K562 (cell line): ENCODE measurements at regions not wholly inside any gene's neighbourhood (a gene's known extent, or its start where the extent isn't known, plus 50 kb on each side); places are given as distances from the start of the nearest gene placed in this dataset.

Source experiments
- ADNP ChIP-seq: fragments of 200-800 bp; sonication (Bioruptor generic); IDR thresholded peaks from 2 replicates; pipeline ENCODE4 v1.6.1; 2016; ENCODE audit warnings: missing genetic modification characterization, missing compliant biosample characterization
- CBX8 ChIP-seq: fragments of 200-600 bp; sonication (generic); IDR thresholded peaks from 2 replicates; pipeline ENCODE4 v1.6.1; 2012; ENCODE audit warnings: borderline replicate concordance, mixed run types, low read depth, mild to moderate bottlenecking, moderate library complexity, mixed read lengths, low read length, control low read depth, inconsistent platforms; ENCODE audit not compliant: poor library complexity, severe bottlenecking; ENCODE audit errors: extremely low read depth
- COPS2 ChIP-seq: fragments of 450-650 bp; conservative IDR thresholded peaks from 2 replicates; pipeline ENCODE4 v1.6.1; 2016; ENCODE audit warnings: mild to moderate bottlenecking, moderate library complexity
- EZH2 ChIP-seq: IDR thresholded peaks from 2 replicates; pipeline ENCODE4 v1.6.1; 2012; ENCODE audit warnings: low read depth, mild to moderate bottlenecking, inconsistent platforms, low read length, borderline replicate concordance
- NFATC3 ChIP-seq: fragments of 450-650 bp; IDR thresholded peaks from 2 replicates; pipeline ENCODE4 v1.6.1; 2017; ENCODE audit warnings: mild to moderate bottlenecking
- SPI1 ChIP-seq: IDR thresholded peaks from 2 replicates; pipeline ENCODE4 v1.6.1; 2011; ENCODE audit warnings: low read depth, low read length, control low read depth, borderline replicate concordance
- STAT6 ChIP-seq: sonication (generic); formaldehyde crosslinking; IDR thresholded peaks from 2 replicates; pipeline ENCODE4 v1.8.1; 2023; ENCODE audit warnings: mild to moderate bottlenecking, missing genetic modification reagents
- TRIM24 ChIP-seq, 2 experiments: fragments of 450-650 bp; IDR thresholded peaks; 2 replicates each; pipeline ENCODE4 v1.6.1; 2016
- U2AF1 ChIP-seq: fragments of 200-400 bp; formaldehyde crosslinking; optimal IDR thresholded peaks from 2 replicates; pipeline ENCODE3; 2017; ENCODE audit warnings: mild to moderate bottlenecking, low read depth, low read length, moderate library complexity
- ZSCAN29 ChIP-seq: fragments of 450-650 bp; IDR thresholded peaks from 2 replicates; pipeline ENCODE4 v1.6.1; 2017
- TF ChIP-seq, protein P1 (sequence below): sonication (generic); formaldehyde crosslinking; IDR thresholded peaks from 2 replicates; pipeline ENCODE4 v1.9.0; 2022; ENCODE audit warnings: mild to moderate bottlenecking, missing genetic modification reagents
- TF ChIP-seq, protein P2 (sequence below): IDR thresholded peaks from 2 replicates; pipeline ENCODE4 v1.6.1; 2016; ENCODE audit warnings: missing genetic modification characterization, missing compliant biosample characterization
- TF ChIP-seq, protein P3 (sequence below): fragments of 250-450 bp; sonication (Bioruptor Pico); IDR thresholded peaks from 2 replicates; pipeline ENCODE4 v1.8.0; 2022; ENCODE audit warnings: moderate library complexity, mild to moderate bottlenecking, inconsistent platforms

DNA sequence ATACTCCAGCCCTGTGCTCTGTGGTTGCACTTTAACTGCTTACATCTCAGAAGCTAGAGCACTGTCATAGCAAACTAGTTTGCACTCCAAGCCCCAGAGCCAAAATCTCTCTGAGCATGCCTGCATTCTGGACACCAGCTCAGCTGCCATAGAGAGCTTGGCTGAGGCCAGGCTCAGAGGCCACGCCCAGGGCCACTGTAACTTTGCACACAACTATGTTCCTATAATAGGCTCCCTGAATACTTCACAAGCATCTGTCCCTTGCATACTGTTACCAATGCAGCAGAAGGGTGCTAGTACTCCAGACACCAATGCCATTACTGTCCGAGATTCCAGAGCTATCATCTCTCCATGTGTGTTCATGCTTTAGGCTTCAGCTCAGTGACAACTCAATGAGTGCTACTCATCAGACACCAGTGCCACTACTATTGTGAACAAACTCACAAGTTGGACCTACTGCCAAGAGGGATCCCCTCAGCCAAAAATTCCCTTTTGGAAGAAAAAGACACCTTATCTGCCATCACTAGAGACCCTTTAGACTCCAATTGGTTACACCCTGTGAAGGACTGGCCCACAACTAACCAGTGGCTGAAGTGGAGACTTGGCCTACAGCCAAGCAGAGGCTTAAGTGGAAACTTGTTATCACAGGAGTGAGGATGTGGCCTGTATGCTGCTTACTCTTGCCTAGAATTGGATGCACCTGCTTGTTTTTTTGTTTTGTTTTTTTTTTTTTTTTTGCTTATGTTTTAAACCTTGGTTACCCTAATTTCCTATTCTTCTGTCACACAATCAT, 211.6 kb upstream of the MAGI2 start:
- TF ChIP-seq ADNP (tag) = no peak
- no peak for TF ChIP-seq NFATC3
- TF ChIP-seq CBX8 = no peak
- TF ChIP-seq, protein P1, sequence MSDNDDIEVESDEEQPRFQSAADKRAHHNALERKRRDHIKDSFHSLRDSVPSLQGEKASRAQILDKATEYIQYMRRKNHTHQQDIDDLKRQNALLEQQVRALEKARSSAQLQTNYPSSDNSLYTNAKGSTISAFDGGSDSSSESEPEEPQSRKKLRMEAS (CRISPR knock-in tag) = no peak
- TF ChIP-seq, protein P2, sequence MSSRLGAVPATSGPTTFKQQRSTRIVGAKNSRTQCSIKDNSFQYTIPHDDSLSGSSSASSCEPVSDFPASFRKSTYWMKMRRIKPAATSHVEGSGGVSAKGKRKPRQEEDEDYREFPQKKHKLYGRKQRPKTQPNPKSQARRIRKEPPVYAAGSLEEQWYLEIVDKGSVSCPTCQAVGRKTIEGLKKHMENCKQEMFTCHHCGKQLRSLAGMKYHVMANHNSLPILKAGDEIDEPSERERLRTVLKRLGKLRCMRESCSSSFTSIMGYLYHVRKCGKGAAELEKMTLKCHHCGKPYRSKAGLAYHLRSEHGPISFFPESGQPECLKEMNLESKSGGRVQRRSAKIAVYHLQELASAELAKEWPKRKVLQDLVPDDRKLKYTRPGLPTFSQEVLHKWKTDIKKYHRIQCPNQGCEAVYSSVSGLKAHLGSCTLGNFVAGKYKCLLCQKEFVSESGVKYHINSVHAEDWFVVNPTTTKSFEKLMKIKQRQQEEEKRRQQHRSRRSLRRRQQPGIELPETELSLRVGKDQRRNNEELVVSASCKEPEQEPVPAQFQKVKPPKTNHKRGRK (tag) = no peak
- no peak for TF ChIP-seq EZH2
- TF ChIP-seq STAT6 (CRISPR knock-in tag) = no peak
- TF ChIP-seq U2AF1 = no peak
- no peak for TF ChIP-seq ZSCAN29
- TF ChIP-seq COPS2 = no peak
- TF ChIP-seq, protein P3, sequence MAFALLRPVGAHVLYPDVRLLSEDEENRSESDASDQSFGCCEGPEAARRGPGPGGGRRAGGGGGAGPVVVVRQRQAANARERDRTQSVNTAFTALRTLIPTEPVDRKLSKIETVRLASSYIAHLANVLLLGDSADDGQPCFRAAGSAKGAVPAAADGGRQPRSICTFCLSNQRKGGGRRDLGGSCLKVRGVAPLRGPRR (CRISPR knock-in tag) = no peak
- no peak for TF ChIP-seq TRIM24 (IDR thresholded peaks at IDR 0.05)
- no peak for TF ChIP-seq SPI1
